ENCODE measurements at regions not wholly inside any gene's neighbourhood (a gene's known extent, or its start where the extent isn't known, plus 50 kb on each side); places are given as distances from the start of the nearest gene placed in this dataset.
A peak's percentile ranks its signal among the peaks of the same experiment; 100 is the strongest.
"Not testable (repeated sequence)": the region's sequence is repeated elsewhere in the genome, so short reads cannot be mapped to it uniquely, and the experiment has no call there.

DNA sequence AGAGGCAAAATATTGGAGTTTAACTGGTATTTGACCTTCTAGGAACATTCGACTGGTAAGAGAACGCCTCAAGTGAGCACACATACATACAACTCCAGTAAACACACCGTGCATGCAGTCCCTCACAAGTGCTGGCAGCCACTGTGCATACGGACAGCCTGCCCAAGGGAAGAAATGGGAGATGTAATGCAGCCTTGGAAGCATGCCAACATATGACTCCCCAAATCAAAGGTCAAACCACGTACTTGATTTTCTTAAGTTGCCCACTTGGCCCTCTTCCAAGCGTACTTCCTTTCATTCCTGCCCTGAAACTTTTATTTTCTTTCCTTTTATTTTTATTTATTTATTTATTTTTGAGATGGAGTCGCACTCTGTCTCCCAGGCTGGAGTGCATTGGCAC, 206.6 kb downstream of the SPRY1 start:
- DNase-seq, result peak in 1 of 3 donors; percentile 28

DNA sequence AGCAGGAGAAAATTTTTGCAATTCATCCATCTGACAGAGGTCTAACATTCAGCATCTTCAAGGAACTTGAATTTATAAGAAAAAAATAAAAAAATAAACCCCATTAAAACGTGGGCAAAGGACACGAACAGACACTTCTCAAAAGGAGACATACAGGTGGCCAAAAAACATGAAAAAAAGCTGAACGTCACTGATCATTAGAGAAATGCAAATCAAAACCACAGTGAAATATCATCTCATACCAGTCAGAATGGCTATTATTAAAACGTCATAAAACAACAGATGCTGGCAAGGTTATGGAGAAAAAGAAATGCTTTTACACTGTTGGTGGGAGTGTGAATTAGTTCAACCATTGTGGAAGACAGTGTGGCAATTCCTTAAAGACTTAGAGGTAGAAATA, 209.2 kb downstream of the SPRY1 start:
- not testable (repeated sequence) for DNase-seq

GRCh38 chr4:123606336-123606735, 209.7 kb downstream of the SPRY1 start:
- DNase-seq, result no peak

GRCh38 chr4:123606946-123607542, 210.4 kb downstream of the SPRY1 start:
- DNase-seq, result peak; percentile 25 to 62 (median 50)

GRCh38 chr4:123609829-123610228, 213.2 kb downstream of the SPRY1 start:
- DNase-seq, result no peak

DNA sequence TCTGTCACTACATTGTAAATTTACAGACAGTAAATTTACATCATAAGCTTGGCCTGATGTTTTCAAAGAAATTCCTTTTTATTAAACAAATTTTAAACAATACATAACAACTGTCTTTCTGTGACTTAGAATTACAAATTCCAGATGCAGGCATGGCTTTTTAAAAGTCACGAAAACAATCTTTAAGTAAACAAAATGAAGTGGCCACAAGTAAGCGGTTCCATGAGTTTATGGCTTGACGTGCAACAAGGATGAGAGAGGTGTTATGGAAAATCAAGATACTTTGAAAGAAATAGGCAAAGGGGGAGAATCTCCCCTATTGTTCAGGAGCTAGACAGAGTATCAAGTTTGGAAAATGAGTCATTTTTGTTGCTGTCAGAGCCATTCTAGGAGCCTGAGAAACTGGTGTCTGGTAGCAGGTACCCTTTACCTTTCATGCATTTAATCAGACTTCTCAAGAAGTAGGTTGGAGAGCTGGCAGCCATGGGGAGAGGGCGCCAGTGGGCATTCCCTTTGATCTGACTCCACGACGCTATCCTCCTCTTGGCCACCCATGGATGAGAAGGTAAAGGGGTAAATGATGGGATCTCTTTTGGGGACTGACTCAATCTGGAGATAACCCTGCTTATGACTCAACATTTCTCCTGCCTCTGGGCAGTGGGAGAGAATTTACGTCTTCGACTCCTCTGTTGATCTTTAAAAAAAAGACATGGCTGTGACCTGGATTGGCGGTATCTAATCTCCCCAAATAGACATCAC, 217.2 kb downstream of the SPRY1 start:
- DNase-seq, result no peak

DNA sequence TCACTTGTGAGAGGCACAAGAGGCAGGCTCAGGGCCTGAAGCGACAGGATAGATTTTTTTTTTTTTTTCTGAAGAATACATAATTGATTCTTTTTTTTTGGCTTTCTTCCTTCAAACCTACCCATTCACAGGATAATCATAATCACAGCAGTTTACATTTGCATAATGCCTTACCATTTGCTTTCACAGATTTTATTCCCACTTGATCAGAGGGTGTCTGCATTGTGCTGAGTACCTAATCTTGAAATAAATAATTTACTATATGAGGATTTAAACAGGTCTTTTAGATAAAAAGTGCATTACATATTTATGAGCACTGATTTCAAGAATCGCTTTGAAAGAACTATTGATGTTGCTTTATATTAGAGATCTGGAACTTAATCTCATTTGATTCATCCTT, 219.3 kb downstream of the SPRY1 start:
- no peak for DNase-seq

- DNase-seq, result peak; percentile 65 to 76 (median 74)
Measured at GRCh38 chr4:123616951-123617461, 220.4 kb downstream of the SPRY1 start.

DNA sequence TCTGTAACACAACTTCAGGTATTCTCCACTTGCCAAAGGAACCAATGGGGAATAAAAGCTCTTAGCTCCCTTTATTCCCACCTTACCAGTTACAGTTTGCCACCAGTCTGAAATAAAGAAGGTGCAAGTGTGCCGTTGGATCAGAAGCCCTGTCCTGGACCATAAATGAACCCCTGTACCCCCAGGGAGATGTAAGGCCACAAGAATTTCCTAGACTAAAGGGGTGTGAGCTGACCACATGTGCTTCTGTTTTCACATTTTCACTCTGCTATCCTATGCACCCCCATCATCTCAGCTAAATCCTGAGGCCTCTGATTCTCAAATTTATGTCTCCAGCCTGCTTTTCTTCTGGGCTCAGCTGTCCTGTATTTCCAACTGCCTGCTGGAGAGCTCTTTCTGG, 221.2 kb downstream of the SPRY1 start:
- DNase-seq, result no peak

GRCh38 chr4:123618606-123619005, 222.0 kb downstream of the SPRY1 start:
- DNase-seq, result peak; percentile 39 to 57 (median 44)

DNA sequence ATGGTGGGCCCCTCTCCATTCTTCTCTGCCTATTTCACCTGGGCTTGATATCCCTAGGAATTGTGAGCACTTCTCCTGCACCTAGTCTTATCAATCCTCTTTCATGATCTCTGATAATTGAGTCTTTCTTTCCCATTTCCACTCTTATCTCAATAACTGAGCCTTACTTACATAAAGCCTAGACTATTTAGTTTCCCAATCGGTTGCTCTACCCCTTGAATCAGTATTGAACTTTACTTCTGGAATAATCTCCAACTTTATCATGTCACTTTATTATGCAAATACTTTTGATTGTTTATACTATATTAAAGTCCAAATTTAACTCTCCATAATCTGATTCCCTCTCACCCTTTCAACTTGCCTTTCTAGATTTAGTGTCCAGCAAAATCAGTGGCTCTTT, 222.7 kb downstream of the SPRY1 start:
- no peak for DNase-seq

GRCh38 chr4:123619895-123620294, 223.3 kb downstream of the SPRY1 start:
- no peak for DNase-seq

GRCh38 chr4:123621072-123621705, 224.6 kb downstream of the SPRY1 start:
- DNase-seq, result peak; percentile 31 to 41 (median 36)

GRCh38 chr4:123622572-123622971, 226.0 kb downstream of the SPRY1 start:
- DNase-seq, result no peak

- DNase-seq, result no peak
Measured at GRCh38 chr4:123623611-123624010, 227.0 kb downstream of the SPRY1 start.

DNA sequence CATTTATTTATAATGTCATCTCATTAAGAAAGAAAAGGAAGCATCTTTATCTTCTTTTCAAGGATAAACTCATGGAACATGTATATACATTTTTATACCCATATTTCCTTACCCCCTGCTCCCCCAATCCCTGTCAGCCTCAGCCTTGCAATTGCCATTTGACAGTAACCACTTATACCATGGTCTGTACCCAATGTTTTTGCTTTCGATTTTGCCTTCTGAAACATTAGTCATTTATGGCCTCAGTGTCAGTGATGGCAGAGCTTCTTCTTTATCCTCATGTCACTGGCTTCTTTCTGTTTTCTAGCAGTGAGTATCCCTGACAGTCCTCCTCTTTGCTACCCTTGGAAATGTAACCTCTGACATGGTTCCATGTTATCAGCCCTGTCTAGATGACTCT, 228.4 kb downstream of the SPRY1 start:
- DNase-seq, result peak; percentile 14 to 30 (median 23)

DNA sequence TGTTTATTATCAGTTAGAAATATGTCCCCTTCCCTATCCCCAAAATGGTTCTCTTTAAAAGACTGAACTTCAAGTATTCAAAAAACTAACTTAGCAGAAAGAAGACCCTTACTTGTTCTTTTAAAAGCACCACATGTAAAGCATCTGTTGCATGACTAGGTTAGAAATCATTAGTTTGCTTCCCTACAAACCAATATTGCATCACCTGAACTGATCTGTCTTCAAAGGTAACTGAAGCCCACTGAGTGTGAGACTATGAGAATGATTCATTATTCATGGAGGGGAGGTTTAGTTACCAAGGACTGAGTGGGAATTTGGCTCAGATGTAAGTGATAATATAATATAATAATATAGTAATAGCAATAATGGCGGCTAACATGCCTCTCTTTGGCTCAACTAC, 231.7 kb downstream of the SPRY1 start:
- DNase-seq, result no peak

- no peak for DNase-seq
Measured at GRCh38 chr4:123631786-123632692, 235.4 kb downstream of the SPRY1 start.

- DNase-seq, result no peak
Measured at GRCh38 chr4:123632693-123633030, 236.1 kb downstream of the SPRY1 start.

- DNase-seq, result no peak
Measured at GRCh38 chr4:123638834-123639233, 242.2 kb downstream of the SPRY1 start.

DNA sequence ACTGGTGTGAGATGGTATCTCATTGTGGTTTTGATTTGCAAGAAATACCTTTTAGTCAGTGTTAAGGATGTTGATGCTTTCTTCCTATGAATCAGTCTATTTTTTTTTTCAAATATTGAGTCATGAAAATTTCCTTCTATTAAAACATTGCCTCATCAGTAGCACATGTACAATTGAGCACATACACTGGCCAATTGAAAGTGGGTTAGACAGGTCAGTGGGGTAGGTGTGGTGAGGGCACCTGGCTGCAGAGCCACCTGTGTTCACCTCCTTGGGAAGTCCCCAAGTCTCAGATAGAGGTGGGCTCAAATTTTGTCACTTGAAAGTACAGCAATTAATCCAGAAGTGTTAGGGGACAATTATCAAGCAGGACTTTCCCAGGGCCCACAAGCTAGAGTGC, 243.7 kb downstream of the SPRY1 start:
- peak in 2 of 3 donors; percentile 37 to 51 for DNase-seq

DNA sequence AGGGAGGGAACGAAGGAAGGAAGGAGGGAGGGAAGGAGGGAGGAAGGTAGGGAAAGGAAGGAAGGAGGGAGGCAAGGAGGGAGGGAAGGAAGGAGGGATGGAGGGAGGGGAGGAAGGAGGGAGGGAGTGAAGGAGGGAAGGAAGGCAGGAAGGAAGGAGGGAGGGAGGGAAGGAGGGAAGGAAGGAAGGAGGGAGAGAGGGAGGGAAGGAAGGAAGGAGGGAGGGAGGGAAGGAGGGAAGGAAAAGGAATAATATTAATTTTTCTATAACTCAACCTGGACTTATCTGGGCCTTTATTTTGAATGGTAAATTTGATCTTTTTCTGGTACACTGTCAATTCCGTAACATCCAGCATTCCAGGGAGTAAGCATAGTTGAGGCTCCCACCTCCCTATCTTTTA, 244.2 kb downstream of the SPRY1 start:
- DNase-seq, result no peak

DNA sequence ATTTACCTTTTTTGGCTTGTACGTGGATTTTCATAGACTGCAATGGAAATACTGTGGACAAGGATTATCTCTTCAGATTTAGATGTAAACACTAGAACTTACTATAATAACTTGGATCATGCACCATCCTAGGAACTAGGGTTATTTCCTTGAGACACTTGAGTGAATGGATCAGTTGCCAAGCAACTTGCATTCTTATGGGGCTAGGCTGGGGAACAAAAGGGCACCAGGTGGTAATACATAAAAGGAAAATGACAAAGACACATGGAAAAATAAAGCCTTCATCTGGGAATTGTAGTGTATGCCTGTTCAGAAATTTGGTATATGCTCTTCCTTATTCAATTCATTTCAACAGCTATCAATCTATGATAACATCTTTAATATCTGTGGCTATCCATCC, 247.1 kb downstream of the SPRY1 start:
- no peak for DNase-seq
